Limb (tissue), 2 donors: ENCODE measurements at regions not wholly inside any gene's neighbourhood (a gene's known extent, or its start where the extent isn't known, plus 50 kb on each side); places are given as distances from the start of the nearest gene placed in this dataset.
"Not testable (repeated sequence)": the region's sequence is repeated elsewhere in the genome, so short reads cannot be mapped to it uniquely, and the experiment has no call there.

ENCODE experiments used
- DNase-seq, 2 donors: peaks; one replicate each; pipeline ENCODE4 v3.0.0-alpha.2; 2016; ENCODE audit errors: extremely low spot score in 2 of 2

- no peak for DNase-seq
Observed at GRCh38 chr9:100811643-100812042, 216.9 kb upstream of the PLPPR1 start.

- DNase-seq = no peak
Observed at GRCh38 chr9:100813871-100814270, 214.7 kb upstream of the PLPPR1 start.

DNA sequence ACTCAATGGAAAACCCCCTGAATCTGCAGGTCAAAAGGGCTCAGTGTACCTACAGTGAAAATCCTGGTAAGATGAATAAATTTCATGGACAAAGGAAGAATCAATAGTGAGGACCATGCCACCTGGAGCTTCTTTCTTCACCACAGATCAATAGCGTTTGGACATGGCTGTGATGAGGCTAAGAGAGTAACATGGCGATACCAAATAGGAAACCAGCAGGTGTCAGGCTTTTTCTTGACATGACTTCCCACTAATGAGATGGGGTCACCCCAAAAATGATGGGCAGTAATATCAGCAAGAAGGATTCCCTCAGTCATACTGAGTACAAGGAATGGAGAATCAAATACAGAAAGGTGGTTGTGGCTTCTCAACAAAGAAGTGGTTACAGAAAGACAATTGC is 208.5 kb upstream of the PLPPR1 start:
- DNase-seq = no peak

GRCh38 chr9:100833035-100833434 is 195.5 kb upstream of the PLPPR1 start:
- not testable (repeated sequence) for DNase-seq

- DNase-seq = no peak
Observed at GRCh38 chr9:100838857-100839256, 189.7 kb upstream of the PLPPR1 start.

- no peak for DNase-seq
Observed at GRCh38 chr9:100848726-100849125, 179.8 kb upstream of the PLPPR1 start.

- DNase-seq = no peak
Observed at GRCh38 chr9:100852088-100852487, 176.4 kb upstream of the PLPPR1 start.

DNA sequence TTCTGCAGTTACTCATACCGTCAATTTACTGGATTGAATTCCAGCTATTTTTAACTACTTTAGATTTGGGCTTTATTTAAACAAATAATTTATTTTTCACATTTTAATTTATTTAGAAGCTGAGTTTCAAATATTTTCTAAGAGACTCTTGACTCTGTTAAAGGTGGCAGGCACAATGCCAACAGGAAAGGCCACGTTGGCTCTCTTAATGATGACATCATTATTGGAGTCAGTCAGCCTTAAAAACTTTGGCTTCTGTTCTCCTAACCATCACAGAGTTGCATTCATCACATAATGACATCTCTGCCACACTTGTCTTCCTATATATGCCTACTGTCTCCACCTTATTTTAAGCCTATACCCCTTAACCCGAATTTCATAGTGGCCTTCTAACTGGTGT is 172.3 kb upstream of the PLPPR1 start:
- DNase-seq = no peak

DNA sequence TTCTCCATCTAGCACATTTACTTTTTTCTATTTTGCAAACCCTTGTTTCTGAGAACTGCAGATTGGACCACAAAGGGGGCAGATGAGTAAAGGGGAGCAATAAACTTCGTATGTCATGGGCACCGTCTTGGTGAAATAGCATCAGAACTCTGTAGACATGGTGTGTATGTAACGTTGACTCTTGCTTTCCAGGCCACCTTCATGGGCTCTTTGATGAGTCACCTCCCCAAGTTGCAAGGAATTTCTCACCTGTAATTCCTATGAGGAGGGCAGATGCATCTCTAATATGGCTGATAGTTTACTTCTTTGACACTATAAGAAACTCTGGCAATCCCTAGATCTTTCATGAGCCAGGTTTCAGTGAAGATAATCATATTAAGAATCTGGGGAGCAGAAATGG is 163.4 kb upstream of the PLPPR1 start:
- DNase-seq = no peak

- no peak for DNase-seq
Observed at GRCh38 chr9:100865648-100866047, 162.9 kb upstream of the PLPPR1 start.

GRCh38 chr9:100869326-100869725 is 159.2 kb upstream of the PLPPR1 start:
- no peak for DNase-seq

- DNase-seq = no peak
Observed at GRCh38 chr9:100879884-100880283, 148.6 kb upstream of the PLPPR1 start.

DNA sequence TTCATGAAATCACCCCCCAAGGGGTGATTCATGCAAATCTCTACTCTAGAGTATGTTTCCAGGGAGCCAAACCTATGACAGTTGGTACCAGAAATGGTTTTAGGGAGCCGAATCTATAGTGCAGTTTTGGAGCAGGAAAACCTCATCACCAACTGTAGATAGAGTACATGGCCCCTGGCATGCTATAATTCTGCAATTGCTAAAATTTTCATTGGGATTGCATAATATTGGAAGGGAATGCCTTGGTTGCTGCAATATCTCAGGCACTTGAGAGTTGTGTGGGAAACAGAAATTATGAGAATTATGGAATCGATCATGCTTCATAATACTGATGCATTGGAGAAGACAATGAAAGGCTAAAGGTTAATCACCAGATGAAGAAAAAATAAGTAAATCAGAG is 148.2 kb upstream of the PLPPR1 start:
- no peak for DNase-seq

GRCh38 chr9:100884518-100884917 is 144.0 kb upstream of the PLPPR1 start:
- peak; percentile 20 to 53 for DNase-seq

GRCh38 chr9:100890321-100890720 is 138.2 kb upstream of the PLPPR1 start:
- DNase-seq = no peak

DNA sequence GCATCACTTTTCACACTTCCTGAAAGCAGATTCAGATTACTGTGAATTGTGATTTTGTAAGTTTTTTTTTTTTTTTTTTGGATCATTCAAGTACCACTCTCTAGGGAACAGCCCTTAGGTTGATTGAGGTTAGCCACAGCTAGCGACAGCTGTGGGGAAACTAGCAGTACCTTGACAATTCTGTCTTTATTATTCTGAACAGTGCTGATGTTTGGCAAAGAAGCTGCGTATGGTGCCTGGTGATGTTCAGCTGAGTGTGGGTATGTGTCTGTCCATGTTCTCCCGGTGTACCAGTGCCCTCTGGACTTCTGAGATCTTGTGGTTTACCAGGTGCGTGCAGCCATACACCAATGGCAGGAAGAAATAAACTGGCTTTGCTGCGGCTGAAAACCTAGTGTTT is 117.3 kb upstream of the PLPPR1 start:
- no peak for DNase-seq

DNA sequence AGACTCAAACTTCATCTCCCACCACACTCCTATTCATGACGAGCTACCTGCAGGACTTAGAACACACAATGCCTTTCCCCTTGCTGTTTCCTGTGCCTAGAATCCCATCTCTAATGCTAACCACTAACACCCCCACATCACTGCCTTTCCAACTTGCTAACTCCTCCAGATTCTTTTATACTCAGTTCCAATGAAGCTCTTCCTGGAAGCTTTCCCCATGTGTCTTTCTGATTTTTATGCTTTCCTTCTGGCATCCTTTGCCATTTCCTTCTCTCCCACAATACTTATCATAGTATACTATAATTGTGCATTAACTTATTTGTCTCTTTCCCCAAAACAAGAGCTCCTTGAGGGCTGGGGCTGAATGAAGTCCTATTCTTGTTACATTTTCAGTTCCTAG is 115.3 kb upstream of the PLPPR1 start:
- DNase-seq = no peak

DNA sequence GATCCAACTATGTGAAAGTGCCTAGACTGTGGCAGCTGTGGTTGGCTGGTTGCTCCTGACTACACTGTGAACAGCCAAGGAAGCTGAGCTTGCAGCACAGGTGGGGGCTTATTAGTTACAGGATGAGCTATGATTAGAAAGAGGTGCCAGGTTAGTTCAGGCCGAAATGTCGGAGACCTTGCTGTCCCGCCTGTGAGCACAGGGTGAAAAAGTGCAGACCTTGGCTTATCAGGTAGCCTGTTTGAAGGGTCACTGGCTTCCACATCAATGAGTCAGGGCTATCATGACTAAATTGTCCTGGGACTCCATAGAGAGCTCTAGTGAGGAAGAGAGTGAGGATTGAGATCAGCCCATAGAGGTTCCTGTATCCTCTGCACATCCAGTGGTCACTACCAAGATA is 114.3 kb upstream of the PLPPR1 start:
- no peak for DNase-seq

DNA sequence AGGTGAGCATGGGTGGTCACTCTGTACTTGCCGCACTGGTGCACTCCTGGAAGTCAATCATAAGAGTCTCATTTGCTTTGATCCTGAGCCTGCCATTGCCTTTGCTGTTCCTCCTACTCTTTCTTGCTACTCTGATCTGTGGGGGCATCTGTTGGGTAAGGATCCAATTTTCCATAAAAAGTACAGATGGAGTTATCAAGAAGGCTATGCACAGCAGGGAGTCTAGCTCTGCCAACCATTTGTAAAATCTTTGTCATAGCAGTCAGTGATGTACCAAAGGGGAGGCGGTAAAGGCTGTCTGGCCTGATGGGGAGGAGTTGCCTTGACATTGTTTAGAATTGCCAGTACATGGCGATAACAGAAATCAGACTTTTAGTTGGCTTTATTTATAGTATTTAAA is 109.0 kb upstream of the PLPPR1 start:
- no peak for DNase-seq

DNA sequence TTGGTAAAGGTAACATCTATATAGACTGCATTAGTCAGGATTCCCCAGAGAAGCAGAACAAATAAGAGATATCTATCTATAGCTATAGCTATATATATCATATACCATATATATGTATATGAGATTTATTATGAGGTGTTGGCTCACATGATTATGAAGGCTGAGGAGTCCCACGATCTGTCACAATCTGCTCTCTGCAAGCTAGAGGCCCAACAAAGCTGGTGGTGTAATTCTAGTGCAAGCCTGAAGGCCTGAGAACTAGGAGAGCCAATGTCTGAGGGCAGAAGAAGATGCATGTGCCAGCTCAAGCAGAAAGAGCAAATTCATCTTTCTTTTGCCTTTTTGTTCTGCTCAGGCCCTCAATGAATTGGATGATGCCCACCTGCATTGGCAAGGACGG is 102.2 kb upstream of the PLPPR1 start:
- DNase-seq = no peak

- no peak for DNase-seq
Observed at GRCh38 chr9:100927763-100928162, 100.8 kb upstream of the PLPPR1 start.

DNA sequence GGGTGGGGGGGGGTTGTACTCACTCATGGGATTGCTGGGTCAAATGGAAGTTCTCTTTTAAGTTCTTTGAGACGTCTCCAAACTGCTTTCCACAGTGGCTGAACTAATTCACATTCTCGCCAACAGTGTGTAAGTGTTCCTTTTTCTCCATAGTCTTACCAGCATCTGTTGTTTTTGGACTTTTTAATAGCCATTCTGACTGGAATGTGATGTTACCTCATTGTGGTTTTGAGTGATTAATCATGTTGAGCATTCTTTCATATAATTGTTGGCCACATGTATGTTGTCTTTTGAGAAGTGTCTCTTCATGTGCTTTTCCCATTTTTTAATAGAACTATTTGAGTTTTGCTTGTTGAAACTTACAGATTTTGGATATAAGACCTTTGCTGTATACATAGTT is 94.9 kb upstream of the PLPPR1 start:
- DNase-seq = no peak

GRCh38 chr9:100937382-100937781 is 91.1 kb upstream of the PLPPR1 start:
- DNase-seq = no peak

GRCh38 chr9:100938507-100938906 is 90.0 kb upstream of the PLPPR1 start:
- no peak for DNase-seq

DNA sequence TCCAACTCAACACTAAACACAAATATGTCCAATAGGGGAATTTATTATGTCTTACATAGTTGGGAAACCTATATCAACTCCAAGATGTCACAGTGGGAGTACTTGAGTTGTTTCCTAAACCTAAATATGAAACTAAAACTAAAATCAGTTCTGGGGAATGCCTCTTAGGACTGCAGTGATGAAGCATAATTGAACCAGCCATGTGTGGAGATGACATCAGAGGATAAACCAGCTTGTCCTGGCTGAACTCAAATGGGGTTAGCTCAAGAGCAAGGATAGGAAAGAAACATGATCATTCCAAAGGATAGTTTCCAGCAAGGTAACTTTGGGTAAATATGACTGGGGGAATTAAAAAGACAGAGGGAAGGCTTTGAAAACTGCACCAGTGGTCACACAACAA is 88.9 kb upstream of the PLPPR1 start:
- DNase-seq = no peak
